G401 (cell line): ENCODE measurements at regions not wholly inside any gene's neighbourhood (a gene's known extent, or its start where the extent isn't known, plus 50 kb on each side); places are given as distances from the start of the nearest gene placed in this dataset.
"Not testable (repeated sequence)": the region's sequence is repeated elsewhere in the genome, so short reads cannot be mapped to it uniquely, and the experiment has no call there.

Experiments used
- DNase-seq: peaks from one replicate; pipeline ENCODE4 v3.0.0-alpha.2; 2015; ENCODE audit warnings: low spot score
- in situ Hi-C: cut with HindIII; loops from 2 replicates; pipeline ENCODE4 v1.10.0; 2016; ENCODE audit warnings: low sequenced_read_pairs, mixed read lengths

DNA sequence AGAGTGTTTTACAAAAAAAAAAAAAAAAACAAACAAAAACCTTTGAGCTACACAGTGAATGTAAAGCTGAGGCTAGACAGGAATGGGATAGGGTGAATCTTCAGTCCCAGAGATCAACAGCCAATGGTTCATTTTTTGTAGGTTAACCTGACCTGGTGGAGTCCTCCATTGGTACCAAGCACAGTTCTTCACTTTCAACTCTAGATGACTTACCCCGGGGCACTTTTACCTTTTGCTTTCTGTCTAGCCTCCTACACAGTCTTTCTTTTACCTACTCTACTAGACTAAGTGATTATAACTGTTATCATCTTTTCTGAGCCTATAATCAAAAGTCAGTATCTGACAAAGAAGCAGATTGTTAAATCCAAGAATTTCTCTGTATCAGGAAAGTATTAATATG is 50.9 kb downstream of the ANXA2R start:
- no peak for DNase-seq
- in situ Hi-C loops: no loop called here

DNA sequence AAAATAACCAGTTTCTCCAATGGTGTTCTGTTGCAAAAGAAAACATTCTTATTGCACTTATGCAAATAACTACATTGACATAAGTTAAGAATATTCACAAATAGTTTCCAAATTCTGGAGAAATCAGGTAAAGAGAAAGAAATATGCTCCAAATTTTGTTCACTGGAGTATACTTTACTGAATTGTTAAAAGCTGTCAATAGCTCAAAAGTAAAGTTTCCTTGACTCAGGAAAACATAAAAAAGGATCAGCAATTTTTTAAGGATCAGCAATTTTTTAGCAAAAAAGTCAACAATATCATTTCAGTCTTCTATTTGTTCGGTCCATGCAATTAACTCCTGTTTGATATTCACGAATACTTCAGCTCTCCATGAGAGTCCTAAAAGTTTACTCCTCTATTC is 51.6 kb downstream of the ANXA2R start:
- in situ Hi-C loops: no loop called here
- DNase-seq: no peak

DNA sequence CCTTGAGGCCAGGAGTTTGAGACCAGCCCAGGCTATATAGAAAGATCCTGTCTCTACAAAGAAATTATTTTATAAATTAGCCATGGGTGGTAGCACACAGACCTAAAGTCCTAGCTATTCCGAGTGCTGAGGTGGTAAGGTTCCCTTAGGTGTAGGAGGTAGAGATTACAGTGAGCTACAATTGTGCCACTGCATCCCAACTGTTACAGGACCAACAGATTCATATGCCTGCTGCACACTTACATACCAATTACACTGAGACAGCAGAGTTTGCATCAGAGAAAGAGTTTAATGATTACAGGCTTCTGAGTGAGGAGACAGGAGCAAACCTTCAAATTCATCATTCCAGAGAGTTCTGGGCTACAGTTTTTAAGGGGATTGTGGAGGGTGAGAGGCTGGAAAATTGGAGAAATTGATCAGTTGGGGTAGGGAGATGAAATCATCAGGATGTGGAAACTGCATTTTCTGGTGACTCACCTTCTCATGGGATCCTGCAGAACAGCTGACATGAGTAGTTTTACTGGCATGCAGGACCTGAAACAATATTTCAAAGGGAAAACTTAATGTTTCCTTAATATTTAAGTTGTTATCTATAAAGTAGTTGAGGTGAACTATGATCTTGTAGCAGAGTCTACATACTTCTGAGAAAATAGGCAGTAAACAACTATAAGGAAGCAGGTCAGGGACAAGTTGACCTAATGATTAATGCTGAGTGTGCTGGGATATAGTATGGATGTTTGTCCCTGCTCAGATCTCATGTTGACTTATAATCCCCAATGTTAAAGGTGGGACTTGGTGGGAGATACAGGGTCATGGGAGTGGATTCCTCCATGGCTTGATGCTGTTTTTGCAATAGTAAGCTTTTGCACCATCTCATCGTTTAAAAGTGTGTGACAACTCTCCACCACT is 54.7 kb downstream of the ANXA2R start:
- in situ Hi-C loops: no loop called here
- DNase-seq: no peak

DNA sequence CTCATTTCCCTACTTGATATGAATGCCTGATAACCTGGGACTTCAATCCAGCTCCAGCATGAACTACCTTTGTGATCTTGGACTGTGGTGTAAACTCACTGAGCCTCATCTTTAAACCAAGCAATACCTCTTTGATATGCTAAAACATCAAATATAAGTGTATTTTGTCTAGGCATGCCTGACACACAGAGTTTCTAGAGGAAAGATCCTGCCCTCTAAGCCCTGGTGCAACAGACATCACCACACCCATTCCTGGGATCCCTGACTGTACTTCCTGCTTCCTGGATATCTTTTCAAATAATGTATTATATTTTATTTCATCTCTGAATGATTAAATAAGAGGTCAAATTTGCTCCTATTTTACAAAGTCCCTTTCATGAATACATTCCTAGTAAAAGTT is 55.8 kb downstream of the ANXA2R start:
- no peak for DNase-seq
- in situ Hi-C loops: no loop called here

DNA sequence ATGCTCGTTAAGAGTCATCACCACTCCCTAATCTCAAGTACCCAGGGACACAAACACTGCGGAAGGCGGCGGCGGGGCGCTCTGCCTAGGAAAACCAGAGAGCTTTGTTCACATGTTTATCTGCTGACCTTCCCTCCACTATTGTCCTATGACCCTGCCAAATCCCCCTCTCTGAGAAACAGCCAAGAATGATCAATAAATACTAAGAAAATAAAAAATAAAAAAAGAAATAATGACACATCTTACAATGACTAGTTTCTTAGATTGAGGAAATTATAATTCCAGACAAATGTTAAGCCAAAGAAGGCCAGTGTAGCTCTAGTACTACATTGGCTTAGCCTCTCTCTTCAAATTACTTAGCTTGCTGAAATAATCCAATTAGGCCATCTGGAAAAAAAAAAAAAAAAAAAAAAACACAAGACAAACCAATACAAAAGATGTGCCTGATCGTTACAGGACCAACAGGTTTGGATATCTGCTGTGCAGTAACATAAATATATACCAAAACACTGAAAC is 58.0 kb downstream of the ANXA2R start:
- in situ Hi-C loops: no loop called here
- no peak for DNase-seq

DNA sequence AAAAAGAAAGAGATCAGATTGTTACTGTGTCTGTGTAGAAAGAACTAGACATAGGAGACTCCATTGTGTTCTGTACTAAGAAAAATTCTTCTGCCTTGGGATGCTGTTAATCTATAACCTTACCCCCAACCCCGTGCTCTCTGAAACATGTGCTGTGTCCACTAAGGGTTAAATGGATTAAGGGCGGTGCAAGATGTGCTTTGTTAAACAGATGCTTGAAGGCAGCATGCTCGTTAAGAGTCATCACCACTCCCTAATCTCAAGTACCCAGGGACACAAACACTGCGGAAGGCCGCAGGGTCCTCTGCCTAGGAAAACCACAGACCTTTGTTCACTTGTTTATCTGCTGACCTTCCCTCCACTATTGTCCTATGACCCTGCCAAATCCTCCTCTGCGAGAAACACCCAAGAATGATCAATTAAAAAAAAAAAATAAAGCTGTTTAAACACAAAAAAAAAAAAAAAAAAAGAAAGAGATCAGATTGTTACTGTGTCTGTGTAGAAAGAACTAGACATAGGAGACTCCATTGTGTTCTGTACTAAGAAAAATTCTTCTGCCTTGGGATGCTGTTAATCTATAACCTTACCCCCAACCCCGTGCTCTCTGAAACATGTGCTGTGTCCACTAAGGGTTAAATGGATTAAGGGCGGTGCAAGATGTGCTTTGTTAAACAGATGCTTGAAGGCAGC is 58.6 kb downstream of the ANXA2R start:
- DNase-seq, in situ Hi-C loops: not testable (repeated sequence)

DNA sequence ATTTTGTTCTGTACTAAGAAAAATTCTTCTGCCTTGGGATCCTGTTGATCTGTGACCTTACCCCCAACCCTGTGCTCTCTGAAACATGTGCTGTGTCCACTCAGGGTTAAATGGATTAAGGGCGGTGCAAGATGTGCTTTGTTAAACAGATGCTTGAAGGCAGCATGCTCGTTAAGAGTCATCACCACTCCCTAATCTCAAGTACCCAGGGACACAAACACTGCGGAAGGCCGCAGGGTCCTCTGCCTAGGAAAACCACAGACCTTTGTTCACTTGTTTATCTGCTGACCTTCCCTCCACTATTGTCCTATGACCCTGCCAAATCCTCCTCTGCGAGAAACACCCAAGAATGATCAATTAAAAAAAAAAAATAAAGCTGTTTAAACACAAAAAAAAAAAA is 59.1 kb downstream of the ANXA2R start:
- in situ Hi-C loops, DNase-seq: not testable (repeated sequence)

DNA sequence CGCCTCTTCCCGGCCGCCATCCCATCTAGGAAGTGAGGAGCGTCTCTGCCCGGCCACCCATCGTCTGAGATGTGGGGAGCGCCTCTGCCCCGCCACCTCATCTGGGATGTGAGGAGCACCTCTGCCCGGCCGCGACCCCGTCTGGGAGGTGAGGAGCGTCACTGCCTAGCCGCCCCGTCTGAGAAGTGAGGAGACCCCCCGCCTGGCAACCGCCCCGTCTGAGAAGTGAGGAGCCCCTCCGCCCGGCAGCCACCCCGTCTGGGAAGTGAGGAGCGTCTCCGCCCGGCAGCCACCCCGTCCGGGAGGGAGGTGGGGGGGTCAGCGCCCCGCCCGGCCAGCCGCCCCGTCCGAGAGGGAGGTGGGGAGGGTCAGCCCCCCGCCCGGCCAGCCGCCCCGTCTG is 59.7 kb downstream of the ANXA2R start:
- DNase-seq, in situ Hi-C loops: not testable (repeated sequence)

DNA sequence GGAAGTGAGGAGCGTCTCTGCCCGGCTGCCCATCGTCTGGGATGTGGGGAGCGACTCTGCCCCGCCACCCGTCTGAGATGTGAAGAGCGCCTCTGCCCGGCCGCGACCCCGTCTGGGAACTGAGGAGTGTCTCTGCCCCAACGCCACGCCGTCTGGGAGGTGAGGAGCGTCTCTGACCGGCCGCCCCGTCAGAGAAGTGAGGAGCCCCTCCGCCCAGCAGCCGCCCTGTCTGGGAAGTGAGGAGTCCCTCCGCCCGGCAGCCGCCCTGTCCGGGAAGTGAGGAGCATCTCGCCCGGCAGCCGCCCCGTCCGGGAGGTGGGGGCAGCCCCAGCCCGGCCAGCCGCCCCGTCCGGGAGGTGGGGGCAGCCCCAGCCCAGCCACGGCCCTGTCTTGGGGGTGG is 60.9 kb downstream of the ANXA2R start:
- DNase-seq, in situ Hi-C loops: not testable (repeated sequence)

DNA sequence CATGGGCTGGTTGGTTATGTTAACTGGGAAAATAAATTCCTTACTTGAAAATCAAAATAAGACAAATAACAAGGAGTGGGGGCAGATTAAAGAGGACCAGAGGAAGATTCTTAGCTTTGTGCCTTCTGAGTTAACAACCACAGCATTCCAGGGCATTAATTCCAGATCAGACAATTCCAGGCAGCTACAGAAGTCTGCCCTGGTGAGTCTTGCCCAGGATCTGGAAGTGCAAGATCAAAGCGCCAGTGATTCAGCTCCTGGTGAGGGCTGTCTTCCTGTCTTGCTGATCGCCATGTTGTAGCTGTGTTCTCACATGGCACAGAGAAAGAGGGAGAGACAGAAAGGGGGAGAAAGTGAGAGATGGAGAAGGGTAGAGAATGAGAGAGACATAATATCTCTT is 65.6 kb downstream of the ANXA2R start:
- DNase-seq: no peak
- in situ Hi-C loops: no loop called here

DNA sequence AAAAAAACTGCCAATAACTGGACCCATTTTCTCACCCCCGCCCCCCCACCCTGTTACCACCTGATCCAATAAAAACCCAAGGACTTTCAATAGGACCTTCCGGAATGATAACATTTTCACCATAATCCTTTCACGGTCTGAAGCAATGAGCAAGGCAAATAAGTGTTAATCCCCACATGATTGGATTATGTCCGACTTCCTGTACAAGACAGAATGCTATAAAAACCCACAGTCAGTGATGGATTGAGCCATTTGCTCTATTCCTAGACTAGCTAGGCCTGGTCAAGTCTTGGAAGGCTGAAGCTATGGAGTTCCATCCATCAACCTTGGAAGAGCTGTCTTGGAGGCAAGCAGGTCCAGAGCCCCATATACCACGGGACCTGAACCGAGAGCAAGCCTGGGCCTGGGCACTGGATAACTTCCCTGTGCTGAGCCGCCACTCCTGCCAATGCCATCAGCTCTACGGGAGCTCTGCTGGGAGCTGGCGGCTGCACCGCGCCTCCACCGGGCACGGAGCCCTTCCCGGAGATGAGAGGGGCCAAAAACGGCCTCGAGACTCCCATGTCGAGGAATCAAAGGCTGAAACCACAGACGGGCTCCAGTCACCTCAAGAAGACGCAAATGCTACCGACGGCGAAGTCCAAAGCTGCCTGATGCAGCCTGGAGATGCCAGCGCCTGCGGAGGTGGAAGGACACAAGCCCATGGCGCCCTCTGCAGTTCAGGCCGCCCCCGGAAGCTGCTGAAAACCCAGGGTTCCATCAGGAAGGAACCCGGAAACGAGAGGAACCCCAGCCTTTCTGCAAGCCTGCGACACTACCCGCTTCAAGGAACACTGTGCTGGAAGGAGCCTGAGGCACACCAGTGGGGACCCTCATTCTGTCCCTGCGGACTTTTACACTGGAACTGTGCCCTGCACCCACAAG is 69.2 kb downstream of the ANXA2R start:
- DNase-seq: no peak

DNA sequence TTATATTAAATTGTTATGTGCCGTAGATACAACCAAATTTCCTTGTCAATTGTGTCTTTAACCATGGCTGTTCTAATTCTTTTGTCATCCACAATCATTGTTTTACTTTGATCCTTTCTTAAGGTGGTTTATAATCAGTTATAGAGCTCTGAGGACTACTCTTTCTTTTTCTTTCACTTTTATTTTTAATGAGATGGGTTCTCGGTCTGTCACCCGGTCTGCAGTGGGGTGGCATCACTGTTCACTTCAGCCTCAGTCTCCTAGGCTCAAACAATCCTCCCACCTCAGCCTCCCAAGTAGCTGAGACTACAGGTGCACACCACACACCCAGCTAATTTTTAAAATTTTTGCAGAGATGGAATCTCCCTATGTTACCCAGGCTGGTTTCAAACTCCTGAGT is 74.2 kb downstream of the ANXA2R start:
- no peak for DNase-seq

More for the DNA sequence above, 69.2 kb downstream of the ANXA2R start:
- in situ Hi-C loops: no loop called here

DNA sequence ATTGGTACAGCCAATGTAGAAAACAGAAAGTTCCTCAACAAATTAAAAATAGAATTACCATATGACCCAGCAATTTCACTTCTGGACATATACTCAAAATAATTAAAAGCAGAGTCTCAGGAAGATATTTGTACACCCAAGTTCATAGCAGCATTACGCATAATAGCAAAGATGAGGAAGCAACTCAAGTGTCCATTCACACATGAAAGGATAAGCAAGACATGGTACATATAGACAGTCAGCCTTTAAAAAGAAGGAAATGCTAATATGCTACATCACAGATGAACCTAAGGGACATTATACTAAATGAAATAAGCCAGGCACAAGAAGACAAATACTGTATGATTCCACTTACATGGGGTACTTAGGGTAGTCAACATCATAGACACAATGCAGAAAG is 76.7 kb downstream of the ANXA2R start:
- in situ Hi-C loops: no loop called here
- no peak for DNase-seq

More for the DNA sequence above, 74.2 kb downstream of the ANXA2R start:
- in situ Hi-C loops: no loop called here

DNA sequence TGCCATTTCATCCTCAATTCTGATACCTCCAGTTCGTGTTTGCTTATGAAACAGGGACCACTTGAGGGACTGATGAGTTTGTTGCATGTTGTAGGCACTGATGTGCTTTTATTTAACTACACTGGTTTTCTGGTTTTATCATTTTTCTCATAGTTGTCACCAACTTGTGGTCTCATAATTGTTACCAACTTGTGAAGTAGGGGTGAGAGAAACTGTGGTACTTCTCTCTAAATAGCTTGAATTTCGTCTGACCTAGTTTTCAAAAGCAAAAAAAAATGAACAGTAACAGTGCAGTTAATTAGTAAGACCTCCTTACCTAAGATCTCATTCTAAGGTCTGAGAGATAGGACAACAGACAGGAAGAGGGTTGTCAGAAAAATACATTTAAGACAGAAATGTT is 78.0 kb downstream of the ANXA2R start:
- in situ Hi-C loops: no loop called here
- no peak for DNase-seq

DNA sequence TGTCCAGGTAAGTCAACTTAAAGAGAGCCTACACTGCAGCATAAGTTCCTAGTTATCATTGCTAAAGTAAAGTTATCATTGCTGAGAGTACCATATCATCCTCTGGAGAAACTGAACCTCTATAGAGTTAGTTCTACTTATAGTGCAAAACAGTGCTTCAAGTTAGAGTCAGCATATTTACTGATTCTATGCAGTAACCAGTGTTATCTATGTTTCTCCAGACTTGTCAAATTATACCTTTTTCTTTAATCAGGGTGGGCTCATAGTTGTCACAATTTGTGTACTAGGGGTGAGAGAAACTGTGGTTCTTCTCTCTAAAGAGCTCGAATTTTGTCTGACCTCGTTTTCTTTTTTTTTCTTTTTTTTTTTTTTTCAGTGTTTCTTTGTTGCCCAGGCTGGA is 79.6 kb downstream of the ANXA2R start:
- in situ Hi-C loops: no loop called here

DNA sequence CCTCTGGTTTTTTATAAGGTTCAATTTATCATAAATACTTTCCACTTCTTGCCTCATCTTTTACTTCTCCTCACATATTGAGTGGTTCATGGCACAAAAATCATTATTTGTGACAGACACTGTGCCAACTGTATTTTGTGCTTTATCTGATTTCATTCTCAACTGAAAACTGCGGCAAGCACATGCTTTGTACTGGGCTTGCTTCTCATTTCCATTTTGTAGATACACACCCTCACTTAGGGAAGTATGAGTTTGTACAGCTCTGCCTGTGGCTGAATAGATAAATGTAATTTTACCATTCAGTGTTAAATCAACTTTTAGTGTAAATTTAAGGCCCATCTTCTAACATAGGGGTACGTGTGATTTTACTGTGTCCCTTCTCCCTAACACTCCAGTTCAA is 83.6 kb downstream of the ANXA2R start:
- in situ Hi-C loops: no loop called here

More for the DNA sequence above, 79.6 kb downstream of the ANXA2R start:
- no peak for DNase-seq

DNA sequence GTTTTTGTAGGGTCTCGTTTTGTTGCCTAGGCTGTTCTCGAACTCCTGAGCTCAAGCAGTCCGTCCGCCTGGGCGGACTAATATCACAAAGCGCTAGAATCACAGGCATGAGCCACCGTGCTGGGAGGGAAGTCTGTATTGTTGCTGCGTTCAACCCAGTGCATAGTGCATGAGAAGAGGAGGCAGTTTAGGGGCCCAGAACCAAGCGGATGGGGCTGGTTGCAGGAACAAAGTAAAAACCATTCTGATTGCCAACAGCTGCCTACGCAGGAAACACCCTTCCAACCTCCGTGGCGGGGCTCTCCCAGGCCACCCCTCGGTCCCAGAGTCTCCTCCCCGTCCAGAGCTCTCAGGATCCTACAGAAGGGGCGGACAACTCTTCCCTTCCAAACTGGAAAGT is 87.1 kb downstream of the ANXA2R start:
- in situ Hi-C loops: no loop called here
- no peak for DNase-seq

More for the DNA sequence above, 83.6 kb downstream of the ANXA2R start:
- DNase-seq: no peak

DNA sequence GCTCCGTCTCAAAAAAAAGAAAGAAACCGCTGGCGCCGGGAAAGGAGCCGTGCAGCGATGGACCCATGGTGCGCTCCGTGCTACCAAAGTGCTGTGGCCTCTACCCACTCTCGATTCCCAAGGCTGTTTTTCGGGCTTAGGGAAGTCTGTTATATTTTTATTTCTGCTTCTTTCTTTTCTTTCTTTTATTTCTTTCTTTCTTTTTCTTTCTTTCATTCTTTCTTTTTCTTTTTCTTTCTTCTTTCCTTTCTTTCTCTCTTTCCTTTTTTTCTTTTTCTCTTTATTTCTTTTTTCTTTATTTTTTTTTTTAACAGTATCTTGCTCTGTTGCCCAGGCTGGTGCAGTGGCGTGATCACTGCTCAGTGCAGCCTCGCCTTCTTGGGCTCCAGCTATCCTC is 87.5 kb downstream of the ANXA2R start:
- no peak for DNase-seq
- in situ Hi-C loops: no loop called here

DNA sequence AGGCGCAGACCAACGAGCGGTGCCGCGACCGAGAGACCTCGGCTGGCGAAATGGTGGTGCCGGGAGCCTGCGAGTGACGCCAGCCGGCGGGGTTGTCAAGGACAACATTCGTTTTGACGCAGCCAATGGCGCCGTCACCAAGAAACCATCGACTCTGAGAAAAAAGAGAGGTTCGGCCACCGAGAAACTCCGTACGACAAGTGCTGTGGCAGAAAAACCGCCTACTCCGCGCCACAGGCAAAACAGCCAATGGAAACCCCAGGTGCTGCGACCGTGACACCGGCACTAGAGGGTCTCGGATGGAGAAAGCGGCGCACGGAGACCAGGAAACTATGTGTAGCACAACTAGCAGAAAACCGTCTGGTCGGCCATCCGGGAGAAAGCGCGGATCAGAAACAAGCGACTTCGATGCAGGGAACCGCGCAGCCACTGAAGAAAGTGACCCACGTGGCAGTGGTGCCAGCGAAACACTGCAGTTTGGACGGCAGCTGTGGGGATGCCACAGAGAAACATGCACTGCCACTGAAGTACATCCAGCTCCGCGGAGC is 88.8 kb downstream of the ANXA2R start:
- DNase-seq: no peak
- in situ Hi-C loops: no loop called here
